ENCODE measurements at regions not wholly inside any gene's neighbourhood (a gene's known extent, or its start where the extent isn't known, plus 50 kb on each side); places are given as distances from the start of the nearest gene placed in this dataset.

GRCh38 chr2:239803766-239804115 lies 221.4 kb downstream of the NDUFA10 start:
- no peak for TF ChIP-seq POLR2AphosphoS5 (IDR thresholded peaks at IDR 0.05)
- TF ChIP-seq CTCF (IDR thresholded peaks at IDR 0.05), result no peak

Data from stomach (tissue), 4 donors.